K562 (cell line): ENCODE measurements at regions not wholly inside any gene's neighbourhood (a gene's known extent, or its start where the extent isn't known, plus 50 kb on each side); places are given as distances from the start of the nearest gene placed in this dataset.

Source experiments
- ATAC-seq: fragments of 200-7000 bp; cut with Tn5 transposase; 3 replicates; pipeline ENCODE4 v1.9.1; 2020; ENCODE audit warnings: moderate library complexity
- BruUV-seq: library from RNA; stranded (reverse); fragments of 400-500 nt; replicated peaks from 2 replicates; lab custom pipeline; 2021; lab: Mats Ljungman, UMichigan
- CTCF ChIA-PET: fragments of 300-600 bp; formaldehyde crosslinking; extraction: SDS; loops from one replicate; lab custom pipeline; 2021; ENCODE audit warnings: low intra/inter-chr PET ratio; lab: Yijun Ruan, JAX
- POLR2A ChIA-PET: fragments of 300-600, 350-650 bp; sonication (Branson Sonifier 250); formaldehyde crosslinking; extraction: SDS; loops from one replicate; lab custom pipeline; 2021; ENCODE audit warnings: antibody characterized with exemption, inconsistent platforms; lab: Yijun Ruan, JAX
- DNase-seq, 4 experiments: peaks; one replicate each; pipeline versions ENCODE4 v3.0.0 to v3.0.0-alpha.2; 2011 to 2018; ENCODE audit warnings: low spot score in 3 of 4, mixed read lengths in 3 of 4; ENCODE audit errors: extremely low read depth in 1 of 4
- FAIRE-seq: peaks from 2 replicates; lab custom pipeline; 2011; peaks lifted over from hg19 to GRCh38; lab: Jason Lieb, UNC
- H2AFZ ChIP-seq: 2 replicates; pipeline ENCODE4 v1.6.0; 2011; ENCODE audit warnings: low read depth, low read length, control low read depth, inconsistent platforms
- H3K27ac ChIP-seq: fragments of 200-600 bp; 3 replicates; pipeline ENCODE4 v1.8.0; 2011; ENCODE audit warnings: low read depth, mild to moderate bottlenecking, control low read depth, inconsistent platforms, low read length, moderate library complexity, mixed read lengths; ENCODE audit errors: extremely low read depth
- H3K27me3 ChIP-seq, 2 experiments: fragments of 300-600 bp in 1 of 2; 2 replicates in 1 of 2; 3 replicates in 1 of 2; pipeline versions ENCODE4 v1.6.0 to v1.8.0; 2011; ENCODE audit warnings: inconsistent platforms in 2 of 2, low read length in 2 of 2, mild to moderate bottlenecking in 1 of 2, mixed read lengths in 1 of 2, moderate library complexity in 1 of 2; ENCODE audit not compliant: control insufficient read depth in 2 of 2, insufficient read depth in 2 of 2
- H3K36me3 ChIP-seq: fragments of 300-600 bp; 3 replicates; pipeline ENCODE4 v1.8.0; 2011; ENCODE audit warnings: mild to moderate bottlenecking, low read length, inconsistent platforms; ENCODE audit not compliant: control insufficient read depth, insufficient read depth
- H3K4me1 ChIP-seq, 2 experiments: fragments of 200-600 bp in 1 of 2; replicated peaks in 1 of 2; 2 replicates in 1 of 2; 3 replicates in 1 of 2; pipeline versions ENCODE4 v1.5.1 to v1.8.0; 2011; ENCODE audit warnings: inconsistent platforms in 2 of 2, low read length in 2 of 2, mild to moderate bottlenecking in 1 of 2, mixed read lengths in 1 of 2, moderate library complexity in 1 of 2; ENCODE audit not compliant: control insufficient read depth in 2 of 2, insufficient read depth in 2 of 2
- H3K4me2 ChIP-seq: 2 replicates; pipeline ENCODE4 v1.6.1; 2011; ENCODE audit warnings: low read length, control low read depth, inconsistent platforms, mixed read lengths; ENCODE audit not compliant: insufficient read depth
- H3K4me3 ChIP-seq: fragments of 200-600 bp; sonication (generic), shearing (Covaris generic); 2 replicates; pipeline ENCODE4 v1.5.1; 2016; ENCODE audit warnings: control low read depth, inconsistent platforms
- H3K79me2 ChIP-seq: fragments of 200-600 bp; 3 replicates; pipeline ENCODE4 v1.8.0; 2011; ENCODE audit warnings: low read length, inconsistent platforms; ENCODE audit not compliant: control insufficient read depth, insufficient read depth
- H3K9ac ChIP-seq, 2 experiments: 2 replicates each; pipeline versions ENCODE4 v1.6.0 to v1.6.1; 2011; ENCODE audit warnings: low read depth in 2 of 2, low read length in 2 of 2, control low read depth in 1 of 2, inconsistent platforms in 1 of 2, mild to moderate bottlenecking in 1 of 2, mixed read lengths in 1 of 2; ENCODE audit not compliant: insufficient read depth in 1 of 2
- H3K9me1 ChIP-seq: one replicate; pipeline ENCODE4 v1.6.0; 2011; ENCODE audit warnings: inconsistent platforms, mild to moderate bottlenecking, low read length, moderate library complexity; ENCODE audit not compliant: control insufficient read depth, insufficient read depth
- H3K9me3 ChIP-seq: replicated peaks from 2 replicates; pipeline ENCODE4 v1.5.1; 2011; ENCODE audit warnings: low read depth, low read length, inconsistent platforms; ENCODE audit not compliant: control insufficient read depth, insufficient read depth
- H4K20me1 ChIP-seq: replicated peaks from 2 replicates; pipeline ENCODE4 v1.6.1; 2011; ENCODE audit warnings: low read length, inconsistent platforms, mixed read lengths; ENCODE audit not compliant: control insufficient read depth, insufficient read depth
- CSDE1 ChIP-seq, 2 experiments: fragments of 450-650 bp; IDR thresholded peaks; 2 replicates each; pipeline ENCODE4 v1.6.1; 2016; ENCODE audit warnings: mild to moderate bottlenecking in 1 of 2
- NCOR1 ChIP-seq: fragments of 450-650 bp; IDR thresholded peaks from 2 replicates; pipeline ENCODE4 v1.6.1; 2016; ENCODE audit warnings: mild to moderate bottlenecking, moderate library complexity
- RBBP5 ChIP-seq: fragments of 200-600 bp; sonication (generic); IDR thresholded peaks from 2 replicates; pipeline ENCODE4 v1.6.1; 2012; ENCODE audit warnings: borderline replicate concordance, mild to moderate bottlenecking, low read length, control low read depth, inconsistent platforms; ENCODE audit not compliant: insufficient read depth, poor library complexity, severe bottlenecking
- TCF7L2 ChIP-seq: fragments of 150-350 bp; IDR thresholded peaks from 2 replicates; pipeline ENCODE4 v1.6.1; 2016; ENCODE audit warnings: low read depth, mild to moderate bottlenecking, low read length, moderate library complexity
- ZNF347 ChIP-seq: fragments of 450-650 bp; formaldehyde crosslinking; IDR thresholded peaks from 2 replicates; pipeline ENCODE4 v1.4.0; 2020; ENCODE audit warnings: low read depth, mild to moderate bottlenecking, moderate library complexity
- WGBS: fragments of 100-300 bp; shearing (Covaris generic); methylation state at CpG from one replicate; pipeline ENCODE4 v1.1.6; 2016; ENCODE audit warnings: low coverage, mixed read lengths; ENCODE audit not compliant: insufficient coverage; ENCODE audit errors: missing lambda C conversion rate; 5-methylcytosine and 5-hydroxymethylcytosine counted together
- in situ Hi-C: fragments of 300-500 bp; cut with MboI; formaldehyde crosslinking; loops from 4 replicates; pipeline ENCODE4 v1.15.0; 2018; ENCODE audit warnings: inconsistent platforms, mixed read lengths
- intact Hi-C: fragments of 100-400 bp; cut with micrococcal nuclease; formaldehyde crosslinking; loops from 2 replicates; pipeline ENCODE4 v1.14.2; 2022
- TF ChIP-seq, protein P1 (sequence below), 2 experiments: fragments of 450-650 bp; formaldehyde crosslinking in 1 of 2; IDR thresholded peaks; 2 replicates each; pipeline versions ENCODE4 v1.4.0 to v1.6.1; 2014 to 2020; ENCODE audit warnings: mild to moderate bottlenecking in 2 of 2, borderline replicate concordance in 1 of 2, low read depth in 1 of 2
- TF ChIP-seq, protein P2 (sequence below): sonication (generic); formaldehyde crosslinking; IDR thresholded peaks from 2 replicates; pipeline ENCODE4 v1.8.1; 2023; ENCODE audit warnings: missing genetic modification reagents, mild to moderate bottlenecking, borderline replicate concordance

DNA sequence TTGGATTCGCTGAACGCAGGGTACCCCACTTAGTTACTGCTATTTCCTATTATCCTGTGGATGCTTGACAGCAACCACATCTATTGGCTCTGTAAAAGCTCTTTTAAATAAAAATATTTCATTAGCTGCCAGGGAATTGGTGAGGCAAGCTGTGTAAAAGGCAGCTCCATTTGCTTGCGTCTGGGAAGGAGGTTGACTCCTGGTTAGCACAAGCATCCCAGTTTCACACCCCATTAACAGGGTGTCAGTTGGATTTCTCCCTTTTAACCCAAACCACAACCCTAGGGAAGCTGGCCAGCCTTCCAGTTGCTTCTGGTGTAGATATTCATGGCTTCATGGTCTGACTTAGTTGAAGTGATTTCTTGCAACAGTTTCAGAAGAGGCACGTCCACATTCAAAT lies 151.0 kb downstream of the GPBP1 start (continued):
- TF ChIP-seq, protein P1, sequence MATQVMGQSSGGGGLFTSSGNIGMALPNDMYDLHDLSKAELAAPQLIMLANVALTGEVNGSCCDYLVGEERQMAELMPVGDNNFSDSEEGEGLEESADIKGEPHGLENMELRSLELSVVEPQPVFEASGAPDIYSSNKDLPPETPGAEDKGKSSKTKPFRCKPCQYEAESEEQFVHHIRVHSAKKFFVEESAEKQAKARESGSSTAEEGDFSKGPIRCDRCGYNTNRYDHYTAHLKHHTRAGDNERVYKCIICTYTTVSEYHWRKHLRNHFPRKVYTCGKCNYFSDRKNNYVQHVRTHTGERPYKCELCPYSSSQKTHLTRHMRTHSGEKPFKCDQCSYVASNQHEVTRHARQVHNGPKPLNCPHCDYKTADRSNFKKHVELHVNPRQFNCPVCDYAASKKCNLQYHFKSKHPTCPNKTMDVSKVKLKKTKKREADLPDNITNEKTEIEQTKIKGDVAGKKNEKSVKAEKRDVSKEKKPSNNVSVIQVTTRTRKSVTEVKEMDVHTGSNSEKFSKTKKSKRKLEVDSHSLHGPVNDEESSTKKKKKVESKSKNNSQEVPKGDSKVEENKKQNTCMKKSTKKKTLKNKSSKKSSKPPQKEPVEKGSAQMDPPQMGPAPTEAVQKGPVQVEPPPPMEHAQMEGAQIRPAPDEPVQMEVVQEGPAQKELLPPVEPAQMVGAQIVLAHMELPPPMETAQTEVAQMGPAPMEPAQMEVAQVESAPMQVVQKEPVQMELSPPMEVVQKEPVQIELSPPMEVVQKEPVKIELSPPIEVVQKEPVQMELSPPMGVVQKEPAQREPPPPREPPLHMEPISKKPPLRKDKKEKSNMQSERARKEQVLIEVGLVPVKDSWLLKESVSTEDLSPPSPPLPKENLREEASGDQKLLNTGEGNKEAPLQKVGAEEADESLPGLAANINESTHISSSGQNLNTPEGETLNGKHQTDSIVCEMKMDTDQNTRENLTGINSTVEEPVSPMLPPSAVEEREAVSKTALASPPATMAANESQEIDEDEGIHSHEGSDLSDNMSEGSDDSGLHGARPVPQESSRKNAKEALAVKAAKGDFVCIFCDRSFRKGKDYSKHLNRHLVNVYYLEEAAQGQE (IDR thresholded peaks at IDR 0.05; ENCODE audit: borderline replicate concordance), result no peak
- TF ChIP-seq, protein P1 (CRISPR knock-in tag; IDR thresholded peaks at IDR 0.05; ENCODE audit: low read depth), result no peak

- Histone ChIP-seq H3K27me3 (peaks cover 3 to 10% of the 10 kb centered on the region in 2 experiments; a peak in 4 of 5 replicates), H4K20me1 (no peaks in the 10 kb centered on the region), H2AFZ (no peak overlapping the region), H3K4me2 (no peak overlapping the region), H3K9me3 (no peaks in the 10 kb centered on the region), H3K36me3 (no peaks in the 10 kb centered on the region), H3K9me1 (no peaks in the 10 kb centered on the region), H3K79me2 (no peaks in the 10 kb centered on the region), H3K9ac (no peak overlapping the region), H3K4me3 (no peak overlapping the region), H3K27ac (no peak overlapping the region), H3K4me1 (no peaks in the 10 kb centered on the region)
- in situ Hi-C loops, result loop anchor here (25.0 kb wide), 1 partner anchor 1538 kb away; no protein-coding TSS in a partner anchor
- no TSS peak for BruUV-seq
- intact Hi-C loops, result no loop called here
- CTCF ChIA-PET, result no interaction called here
- 0% methylated on average over 4 of the region's 4 CpGs for WGBS
- POLR2A ChIA-PET, result interaction anchor here (0.6 to 1.2 kb wide), 3 partner anchors 8 to 14 kb away, joined by 3 to 5 read pairs (median 3); no protein-coding TSS in a partner anchor
- no peak for DNase-seq
- no peak for FAIRE-seq
- ATAC-seq, result no peak
- TF ChIP-seq CSDE1 (IDR thresholded peaks at IDR 0.05) (no peak), RBBP5 (no peak), ZNF347 (CRISPR knock-in tag) (no peak), TCF7L2 (no peak), NCOR1 (no peak)
- TF ChIP-seq, protein P2, sequence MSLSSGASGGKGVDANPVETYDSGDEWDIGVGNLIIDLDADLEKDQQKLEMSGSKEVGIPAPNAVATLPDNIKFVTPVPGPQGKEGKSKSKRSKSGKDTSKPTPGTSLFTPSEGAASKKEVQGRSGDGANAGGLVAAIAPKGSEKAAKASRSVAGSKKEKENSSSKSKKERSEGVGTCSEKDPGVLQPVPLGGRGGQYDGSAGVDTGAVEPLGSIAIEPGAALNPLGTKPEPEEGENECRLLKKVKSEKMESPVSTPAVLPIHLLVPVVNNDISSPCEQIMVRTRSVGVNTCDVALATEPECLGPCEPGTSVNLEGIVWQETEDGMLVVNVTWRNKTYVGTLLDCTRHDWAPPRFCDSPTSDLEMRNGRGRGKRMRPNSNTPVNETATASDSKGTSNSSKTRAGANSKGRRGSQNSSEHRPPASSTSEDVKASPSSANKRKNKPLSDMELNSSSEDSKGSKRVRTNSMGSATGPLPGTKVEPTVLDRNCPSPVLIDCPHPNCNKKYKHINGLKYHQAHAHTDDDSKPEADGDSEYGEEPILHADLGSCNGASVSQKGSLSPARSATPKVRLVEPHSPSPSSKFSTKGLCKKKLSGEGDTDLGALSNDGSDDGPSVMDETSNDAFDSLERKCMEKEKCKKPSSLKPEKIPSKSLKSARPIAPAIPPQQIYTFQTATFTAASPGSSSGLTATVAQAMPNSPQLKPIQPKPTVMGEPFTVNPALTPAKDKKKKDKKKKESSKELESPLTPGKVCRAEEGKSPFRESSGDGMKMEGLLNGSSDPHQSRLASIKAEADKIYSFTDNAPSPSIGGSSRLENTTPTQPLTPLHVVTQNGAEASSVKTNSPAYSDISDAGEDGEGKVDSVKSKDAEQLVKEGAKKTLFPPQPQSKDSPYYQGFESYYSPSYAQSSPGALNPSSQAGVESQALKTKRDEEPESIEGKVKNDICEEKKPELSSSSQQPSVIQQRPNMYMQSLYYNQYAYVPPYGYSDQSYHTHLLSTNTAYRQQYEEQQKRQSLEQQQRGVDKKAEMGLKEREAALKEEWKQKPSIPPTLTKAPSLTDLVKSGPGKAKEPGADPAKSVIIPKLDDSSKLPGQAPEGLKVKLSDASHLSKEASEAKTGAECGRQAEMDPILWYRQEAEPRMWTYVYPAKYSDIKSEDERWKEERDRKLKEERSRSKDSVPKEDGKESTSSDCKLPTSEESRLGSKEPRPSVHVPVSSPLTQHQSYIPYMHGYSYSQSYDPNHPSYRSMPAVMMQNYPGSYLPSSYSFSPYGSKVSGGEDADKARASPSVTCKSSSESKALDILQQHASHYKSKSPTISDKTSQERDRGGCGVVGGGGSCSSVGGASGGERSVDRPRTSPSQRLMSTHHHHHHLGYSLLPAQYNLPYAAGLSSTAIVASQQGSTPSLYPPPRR (CRISPR knock-in tag), result no peak
These were observed 150.3 kb downstream of the GPBP1 start for GRCh38 chr5:57324181-57324580.
